ENCODE measurements at regions not wholly inside any gene's neighbourhood (a gene's known extent, or its start where the extent isn't known, plus 50 kb on each side); places are given as distances from the start of the nearest gene placed in this dataset.

DNA sequence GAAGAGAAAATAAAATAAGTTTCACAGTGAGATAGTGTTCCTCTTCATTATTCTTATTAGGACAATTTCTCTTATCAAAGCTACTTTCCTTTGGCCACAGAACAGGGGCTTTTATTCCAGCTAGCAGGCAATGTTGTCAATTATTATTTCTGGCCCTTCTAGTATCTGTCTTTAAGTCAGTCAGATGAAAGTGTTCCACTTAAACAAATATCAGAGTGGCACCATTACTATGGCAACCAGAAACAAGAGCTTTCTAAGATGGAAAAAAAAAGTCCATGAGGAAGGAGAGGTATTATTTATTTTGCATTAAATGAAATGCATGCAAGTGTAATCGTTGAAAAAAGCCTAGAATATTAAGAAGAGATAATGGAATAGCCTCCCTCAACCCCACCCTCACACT is 426.4 kb downstream of the TUSC7 start:
- TF ChIP-seq ZNF764 (CRISPR knock-in tag; IDR thresholded peaks at IDR 0.05; ENCODE audit: low read depth) = no peak
- no peak for TF ChIP-seq HCFC1 (IDR thresholded peaks at IDR 0.05; ENCODE audit: low read depth, low read length)
- no peak for TF ChIP-seq DIDO1 (tag; IDR thresholded peaks at IDR 0.05; ENCODE audit: low read depth)
- TF ChIP-seq ZBED1 (IDR thresholded peaks at IDR 0.05) = no peak
- no peak for TF ChIP-seq NRF1 (conservative IDR thresholded peaks at IDR 0.05 in 1 of 2, IDR thresholded peaks at IDR 0.05 in 1 of 2)

All from K562 (cell line).